Transverse colon (tissue), 4 donors: ENCODE measurements at regions not wholly inside any gene's neighbourhood (a gene's known extent, or its start where the extent isn't known, plus 50 kb on each side); places are given as distances from the start of the nearest gene placed in this dataset.

Experiments
- EP300 ChIP-seq: sonication (generic); formaldehyde crosslinking; IDR thresholded peaks from one replicate; pipeline ENCODE4 v1.6.1; 2017; ENCODE audit warnings: antibody characterized with exemption, low read depth
- POLR2AphosphoS5 ChIP-seq, 3 donors: sonication (generic); formaldehyde crosslinking; IDR thresholded peaks; one replicate each; pipeline ENCODE4 v1.6.1; 2016; ENCODE audit warnings: antibody characterized with exemption in 3 of 3
- TF ChIP-seq, protein P1 (sequence below), 5 experiments: fragments of 200-600 bp in 3 of 5; fragments of 450-650 bp in 2 of 5; sonication (generic) in 3 of 5; IDR thresholded peaks; 1 replicate in 2 of 5; 2 replicates in 3 of 5; pipeline ENCODE4 v1.5.1; 2016 to 2017; ENCODE audit warnings: antibody characterized with exemption in 5 of 5, inconsistent platforms in 3 of 5, mild to moderate bottlenecking in 2 of 5, moderate library complexity in 1 of 5

DNA sequence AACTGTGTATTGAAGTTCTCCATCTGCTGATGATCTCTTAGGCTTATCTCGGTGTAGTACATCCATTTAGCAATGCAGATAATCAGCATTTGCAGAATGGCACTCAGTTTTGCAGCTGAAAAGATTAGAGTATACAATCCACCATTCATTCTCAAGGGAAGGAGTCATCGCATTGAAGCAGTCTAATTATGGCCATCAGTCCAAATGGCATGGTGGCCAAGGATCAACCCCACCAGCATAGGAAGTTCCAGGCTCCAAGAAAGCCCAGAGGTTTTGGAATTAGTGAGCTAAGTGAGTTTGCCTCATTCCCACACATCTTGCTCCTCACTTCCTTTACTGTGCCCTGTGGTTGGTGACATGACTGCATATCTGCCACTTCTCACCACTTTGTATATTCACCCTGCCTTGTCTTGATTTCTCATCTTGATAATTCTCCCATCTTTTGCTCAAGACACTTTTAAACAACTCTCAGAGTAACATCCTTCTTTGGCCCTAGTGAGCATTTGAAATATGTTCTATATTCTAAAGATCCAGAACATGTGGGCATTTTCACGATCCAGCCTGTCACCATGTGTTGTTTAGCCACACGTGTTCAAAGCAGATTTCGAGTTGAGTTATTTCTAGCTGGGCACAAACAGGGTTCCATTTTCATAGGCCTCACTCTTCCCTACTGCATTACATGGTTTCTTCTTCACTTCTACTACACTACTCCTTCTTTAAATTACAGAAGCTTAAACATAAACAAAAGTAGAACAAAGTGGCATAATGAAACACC, 1119.8 kb downstream of the TSN start:
- no peak for TF ChIP-seq EP300
- TF ChIP-seq, protein P1, sequence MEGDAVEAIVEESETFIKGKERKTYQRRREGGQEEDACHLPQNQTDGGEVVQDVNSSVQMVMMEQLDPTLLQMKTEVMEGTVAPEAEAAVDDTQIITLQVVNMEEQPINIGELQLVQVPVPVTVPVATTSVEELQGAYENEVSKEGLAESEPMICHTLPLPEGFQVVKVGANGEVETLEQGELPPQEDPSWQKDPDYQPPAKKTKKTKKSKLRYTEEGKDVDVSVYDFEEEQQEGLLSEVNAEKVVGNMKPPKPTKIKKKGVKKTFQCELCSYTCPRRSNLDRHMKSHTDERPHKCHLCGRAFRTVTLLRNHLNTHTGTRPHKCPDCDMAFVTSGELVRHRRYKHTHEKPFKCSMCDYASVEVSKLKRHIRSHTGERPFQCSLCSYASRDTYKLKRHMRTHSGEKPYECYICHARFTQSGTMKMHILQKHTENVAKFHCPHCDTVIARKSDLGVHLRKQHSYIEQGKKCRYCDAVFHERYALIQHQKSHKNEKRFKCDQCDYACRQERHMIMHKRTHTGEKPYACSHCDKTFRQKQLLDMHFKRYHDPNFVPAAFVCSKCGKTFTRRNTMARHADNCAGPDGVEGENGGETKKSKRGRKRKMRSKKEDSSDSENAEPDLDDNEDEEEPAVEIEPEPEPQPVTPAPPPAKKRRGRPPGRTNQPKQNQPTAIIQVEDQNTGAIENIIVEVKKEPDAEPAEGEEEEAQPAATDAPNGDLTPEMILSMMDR (IDR thresholded peaks at IDR 0.05) = no peak
- TF ChIP-seq POLR2AphosphoS5 (IDR thresholded peaks at IDR 0.05) = no peak
